GM10248 (cell line): ENCODE measurements at regions not wholly inside any gene's neighbourhood (a gene's known extent, or its start where the extent isn't known, plus 50 kb on each side); places are given as distances from the start of the nearest gene placed in this dataset.

ENCODE experiments used
- CTCF ChIA-PET: fragments of 300-600 bp; sonication (Branson Sonifier 250); formaldehyde crosslinking; extraction: SDS; loops from one replicate; lab custom pipeline; 2021; ENCODE audit warnings: antibody characterized with exemption; lab: Yijun Ruan, JAX
- POLR2A ChIA-PET: fragments of 350-650 bp; sonication (Branson Sonifier 250); formaldehyde crosslinking; extraction: SDS; loops from one replicate; lab custom pipeline; 2020; ENCODE audit warnings: antibody characterized with exemption; lab: Yijun Ruan, JAX
- DNase-seq: peaks from one replicate; pipeline ENCODE4 v3.0.0; 2012; ENCODE audit errors: extremely low spot score
- CTCF ChIP-seq: IDR thresholded peaks from 2 replicates; pipeline ENCODE4 v1.5.1; 2012; ENCODE audit warnings: mild to moderate bottlenecking, low read depth; ENCODE audit errors: extremely low read depth, missing control alignments, control extremely low read depth

- TF ChIP-seq CTCF = no peak
- ChIA-PET CTCF (interaction anchor here (1.8 kb wide), 1 partner anchor 13 kb away, joined by 7 read pairs; no protein-coding TSS in a partner anchor), POLR2A (no interaction called here)
- DNase-seq = no peak
Observed at GRCh38 chr5:57695179-57695578, 212.6 kb upstream of the ACTBL2 start.

GRCh38 chr5:57693488-57694305, 211.1 kb upstream of the ACTBL2 start:
- TF ChIP-seq CTCF = no peak
- no peak for DNase-seq
- ChIA-PET POLR2A (no interaction called here), CTCF (interaction anchor here (1.6 to 1.8 kb wide), 2 partner anchors 11 to 12 kb away, joined by 5 to 7 read pairs; no protein-coding TSS in a partner anchor)

GRCh38 chr5:57692582-57693487, 210.2 kb upstream of the ACTBL2 start:
- TF ChIP-seq CTCF = no peak
- ChIA-PET POLR2A (no interaction called here), CTCF (interaction anchor here (1.6 kb wide), 1 partner anchor 12 kb away, joined by 5 read pairs; no protein-coding TSS in a partner anchor)
- no peak for DNase-seq

- no peak for DNase-seq
- TF ChIP-seq CTCF = no peak
- CTCF ChIA-PET = interaction anchor here (0.9 to 1.7 kb wide), 4 partner anchors 8 to 20 kb away, joined by 3 to 5 read pairs (median 4); no protein-coding TSS in a partner anchor
Observed at GRCh38 chr5:57690724-57691123, 208.1 kb upstream of the ACTBL2 start.

GRCh38 chr5:57687596-57687995, 205.0 kb upstream of the ACTBL2 start:
- CTCF ChIA-PET = no interaction called here
- POLR2A ChIA-PET = no interaction called here
- no peak for DNase-seq
- TF ChIP-seq CTCF = no peak

More at GRCh38 chr5:57690724-57691123, 208.1 kb upstream of the ACTBL2 start:
- POLR2A ChIA-PET = no interaction called here
